PC-9 (cell line): ENCODE measurements at regions not wholly inside any gene's neighbourhood (a gene's known extent, or its start where the extent isn't known, plus 50 kb on each side); places are given as distances from the start of the nearest gene placed in this dataset.

Experiments
- BruUV-seq: library from RNA; stranded (reverse); fragments of 400-500 nt; replicated peaks from 2 replicates; lab custom pipeline; 2021; lab: Mats Ljungman, UMichigan
- CTCF ChIA-PET: fragments of 300-600 bp; sonication (Branson Sonifier 250); formaldehyde crosslinking; loops from one replicate; lab custom pipeline; 2022; ENCODE audit warnings: antibody characterized with exemption; lab: Charles Lee
- POLR2A ChIA-PET: fragments of 300-600 bp; sonication (Branson Sonifier 250); formaldehyde crosslinking; loops from one replicate; lab custom pipeline; 2022; ENCODE audit warnings: antibody characterized with exemption; ENCODE audit not compliant: unreplicated experiment; lab: Charles Lee
- DNase-seq, 2 experiments: peaks; one replicate each; pipeline versions ENCODE4 v3.0.0 to v3.0.0-alpha.2; 2015 to 2022; ENCODE audit warnings: mixed read lengths in 1 of 2
- H2AFZ ChIP-seq: fragments of 200-600 bp; sonication (generic); 2 replicates; pipeline ENCODE4 v1.8.1; 2017; ENCODE audit warnings: antibody characterized with exemption
- H3F3A ChIP-seq: fragments of 200-600 bp; sonication (generic); 2 replicates; pipeline ENCODE4 v1.8.1; 2017; ENCODE audit warnings: antibody characterized with exemption, mild to moderate bottlenecking, low read depth; ENCODE audit not compliant: insufficient read depth
- H3K27ac ChIP-seq: fragments of 200-600 bp; sonication (generic); 2 replicates; pipeline ENCODE4 v1.6.1; 2016; ENCODE audit warnings: mixed run types
- H3K27me3 ChIP-seq: fragments of 200-600 bp; sonication (generic); 2 replicates; pipeline ENCODE4 v1.6.1; 2016; ENCODE audit warnings: low read depth, mixed run types; ENCODE audit not compliant: insufficient read depth
- H3K36me3 ChIP-seq: fragments of 200-600 bp; sonication (generic); 2 replicates; pipeline ENCODE4 v1.6.1; 2016; ENCODE audit warnings: low read depth, mixed run types
- H3K4me1 ChIP-seq: fragments of 200-600 bp; sonication (generic); replicated peaks from 2 replicates; pipeline ENCODE4 v1.6.1; 2016; ENCODE audit warnings: mixed run types; ENCODE audit not compliant: insufficient read depth
- H3K4me2 ChIP-seq: fragments of 200-600 bp; sonication (generic); 2 replicates; pipeline ENCODE4 v1.6.1; 2017; ENCODE audit warnings: mixed run types
- H3K4me3 ChIP-seq: fragments of 200-600 bp; sonication (generic); 2 replicates; pipeline ENCODE4 v1.6.1; 2016; ENCODE audit warnings: mixed run types
- H3K79me2 ChIP-seq: fragments of 200-600 bp; sonication (generic); 2 replicates; pipeline ENCODE4 v1.6.1; 2017; ENCODE audit warnings: low read depth, mixed run types
- H3K9me2 ChIP-seq: fragments of 200-600 bp; sonication (generic); 2 replicates; pipeline ENCODE4 v1.8.1; 2017; ENCODE audit warnings: mild to moderate bottlenecking; ENCODE audit not compliant: insufficient read depth
- H3K9me3 ChIP-seq: fragments of 200-600 bp; sonication (generic); 2 replicates; pipeline ENCODE4 v1.8.1; 2016; ENCODE audit warnings: low read depth; ENCODE audit not compliant: insufficient read depth
- H4K20me1 ChIP-seq: fragments of 200-600 bp; sonication (generic); 2 replicates; pipeline ENCODE4 v1.8.1; 2017; ENCODE audit not compliant: insufficient read depth
- EZH2 ChIP-seq: fragments of 200-600 bp; sonication (generic); IDR thresholded peaks from 2 replicates; pipeline ENCODE4 v1.8.0; 2017; ENCODE audit warnings: antibody characterized with exemption, low read depth
- intact Hi-C: fragments of 100-400 bp; cut with micrococcal nuclease; formaldehyde crosslinking; loops from one replicate; pipeline ENCODE4 v1.10.0; 2022; ENCODE audit not compliant: unreplicated experiment
- TF ChIP-seq, protein P1 (sequence below): fragments of 200-600 bp; sonication (generic); conservative IDR thresholded peaks from 2 replicates; pipeline ENCODE4 v1.6.1; 2017; ENCODE audit warnings: mixed run types, antibody characterized with exemption, mild to moderate bottlenecking, moderate library complexity

DNA sequence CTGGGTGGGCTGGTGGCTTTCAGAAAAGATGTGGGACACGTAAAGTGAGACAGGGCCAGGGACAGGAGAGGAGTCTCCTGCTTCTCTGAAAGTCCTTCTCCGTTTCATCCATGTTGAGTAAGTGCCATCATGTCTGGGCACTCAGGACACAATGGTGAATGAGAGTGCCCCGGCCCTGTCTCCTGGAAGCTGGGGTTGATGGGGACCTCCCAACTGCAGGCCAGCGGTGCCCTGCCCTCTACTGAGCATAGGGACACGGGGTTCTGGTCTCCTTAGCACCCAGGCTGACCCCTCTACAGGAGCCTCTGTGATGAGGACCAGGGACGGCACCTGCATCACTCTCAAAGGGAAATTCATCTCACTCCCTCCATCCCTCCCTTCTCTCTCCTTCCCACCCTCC lies 772.3 kb downstream of the BRD1 start:
- Histone ChIP-seq H3K4me2 (no peak overlapping the region), H3K79me2 (no peaks in the 10 kb centered on the region), H3F3A (no peaks in the 10 kb centered on the region), H3K27me3 (peaks cover 95% of the 10 kb centered on the region), H3K27ac (no peak overlapping the region), H4K20me1 (peaks cover 3% of the 10 kb centered on the region; the same call in 1 of the 2 replicates), H3K9me3 (no peaks in the 10 kb centered on the region), H2AFZ (no peak overlapping the region), H3K4me3 (no peak overlapping the region), H3K4me1 (no peaks in the 10 kb centered on the region), H3K9me2 (no peaks in the 10 kb centered on the region), H3K36me3 (no peaks in the 10 kb centered on the region)
- intact Hi-C loops = no loop called here
- DNase-seq = no peak
- no TSS peak for BruUV-seq
- ChIA-PET POLR2A (no interaction called here), CTCF (no interaction called here)
- TF ChIP-seq, protein P1, sequence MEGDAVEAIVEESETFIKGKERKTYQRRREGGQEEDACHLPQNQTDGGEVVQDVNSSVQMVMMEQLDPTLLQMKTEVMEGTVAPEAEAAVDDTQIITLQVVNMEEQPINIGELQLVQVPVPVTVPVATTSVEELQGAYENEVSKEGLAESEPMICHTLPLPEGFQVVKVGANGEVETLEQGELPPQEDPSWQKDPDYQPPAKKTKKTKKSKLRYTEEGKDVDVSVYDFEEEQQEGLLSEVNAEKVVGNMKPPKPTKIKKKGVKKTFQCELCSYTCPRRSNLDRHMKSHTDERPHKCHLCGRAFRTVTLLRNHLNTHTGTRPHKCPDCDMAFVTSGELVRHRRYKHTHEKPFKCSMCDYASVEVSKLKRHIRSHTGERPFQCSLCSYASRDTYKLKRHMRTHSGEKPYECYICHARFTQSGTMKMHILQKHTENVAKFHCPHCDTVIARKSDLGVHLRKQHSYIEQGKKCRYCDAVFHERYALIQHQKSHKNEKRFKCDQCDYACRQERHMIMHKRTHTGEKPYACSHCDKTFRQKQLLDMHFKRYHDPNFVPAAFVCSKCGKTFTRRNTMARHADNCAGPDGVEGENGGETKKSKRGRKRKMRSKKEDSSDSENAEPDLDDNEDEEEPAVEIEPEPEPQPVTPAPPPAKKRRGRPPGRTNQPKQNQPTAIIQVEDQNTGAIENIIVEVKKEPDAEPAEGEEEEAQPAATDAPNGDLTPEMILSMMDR = no peak
- no peak for TF ChIP-seq EZH2

DNA sequence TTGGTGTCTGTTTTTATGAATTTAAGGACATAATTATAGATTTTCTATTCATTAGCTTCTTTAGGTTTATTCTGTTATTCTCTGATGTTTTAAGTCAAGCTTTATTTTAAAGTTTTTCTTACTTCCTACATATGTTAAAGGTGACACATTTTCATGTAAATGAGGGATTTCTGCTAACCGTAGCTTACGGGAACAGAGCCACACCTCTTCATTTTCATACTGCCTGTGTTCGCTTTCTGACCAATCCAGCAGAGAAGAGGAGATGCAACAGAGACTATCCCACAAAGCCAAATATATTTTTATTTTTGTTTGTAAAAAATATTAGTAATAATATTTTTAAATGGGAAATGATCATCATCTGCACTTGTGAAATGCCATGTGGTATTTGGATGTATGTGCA lies 774.1 kb downstream of the BRD1 start:
- H3K79me2 ChIP-seq = no peaks in the 10 kb centered on the region
- no peaks in the 10 kb centered on the region for H3K4me1 ChIP-seq
- CTCF ChIA-PET = no interaction called here

DNA sequence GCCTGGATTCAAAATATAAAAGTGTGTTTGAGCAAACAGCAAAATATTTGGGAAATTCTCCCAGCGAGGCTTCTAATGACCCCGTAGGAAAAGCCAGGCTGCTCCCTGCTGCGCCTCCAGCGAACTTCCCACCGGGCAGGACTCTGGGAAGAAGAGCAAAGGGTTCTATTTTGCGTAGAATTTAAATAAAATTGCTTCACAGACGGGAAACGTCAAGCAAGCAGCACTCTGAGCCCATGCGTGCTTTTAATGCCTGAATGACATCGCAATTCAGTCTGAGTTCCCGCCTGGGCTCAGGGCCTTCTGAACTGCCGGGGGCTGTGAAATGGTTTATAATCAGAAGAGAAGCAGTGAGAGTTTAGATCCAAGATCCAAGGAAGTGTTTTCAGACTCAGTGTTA lies 775.1 kb downstream of the BRD1 start:
- H3K9me3 ChIP-seq = no peaks in the 10 kb centered on the region
- no peaks in the 10 kb centered on the region for H3K79me2 ChIP-seq
- BruUV-seq = no TSS peak
- peaks cover 95% of the 10 kb centered on the region for H3K27me3 ChIP-seq
- H3K36me3 ChIP-seq = no peaks in the 10 kb centered on the region
- POLR2A ChIA-PET = no interaction called here
- no peaks in the 10 kb centered on the region for H3F3A ChIP-seq
- peaks cover 3% of the 10 kb centered on the region; the same call in 1 of the 2 replicates for H4K20me1 ChIP-seq
- TF ChIP-seq EZH2 = no peak
- TF ChIP-seq, protein P1 = no peak
- H3K4me2 ChIP-seq = no peak overlapping the region
- no peak overlapping the region for H3K4me3 ChIP-seq
- H3K27ac ChIP-seq = no peak overlapping the region
- H2AFZ ChIP-seq = no peak overlapping the region
- no peaks in the 10 kb centered on the region for H3K9me2 ChIP-seq
- H3K4me1 ChIP-seq = no peaks in the 10 kb centered on the region
- CTCF ChIA-PET = no interaction called here
- DNase-seq = no peak
- intact Hi-C loops = no loop called here

More for the DNA sequence above, 774.1 kb downstream of the BRD1 start:
- no peaks in the 10 kb centered on the region for H3F3A ChIP-seq
- H3K4me2 ChIP-seq = no peak overlapping the region
- POLR2A ChIA-PET = interaction anchor here (0.6 kb wide), 1 partner anchor 755 kb away, joined by 3 read pairs; no protein-coding TSS in a partner anchor
- peaks cover 3% of the 10 kb centered on the region; the same call in 1 of the 2 replicates for H4K20me1 ChIP-seq
- BruUV-seq = no TSS peak
- TF ChIP-seq, protein P1 = no peak
- TF ChIP-seq EZH2 = no peak
- intact Hi-C loops = no loop called here
- H3K27me3 ChIP-seq = peaks cover 95% of the 10 kb centered on the region
- H2AFZ ChIP-seq = no peak overlapping the region
- DNase-seq = no peak
- no peaks in the 10 kb centered on the region for H3K9me3 ChIP-seq
- H3K9me2 ChIP-seq = no peaks in the 10 kb centered on the region
- no peaks in the 10 kb centered on the region for H3K36me3 ChIP-seq
- H3K4me3 ChIP-seq = no peak overlapping the region
- H3K27ac ChIP-seq = no peak overlapping the region
